ENCODE measurements at regions not wholly inside any gene's neighbourhood (a gene's known extent, or its start where the extent isn't known, plus 50 kb on each side); places are given as distances from the start of the nearest gene placed in this dataset.

DNA sequence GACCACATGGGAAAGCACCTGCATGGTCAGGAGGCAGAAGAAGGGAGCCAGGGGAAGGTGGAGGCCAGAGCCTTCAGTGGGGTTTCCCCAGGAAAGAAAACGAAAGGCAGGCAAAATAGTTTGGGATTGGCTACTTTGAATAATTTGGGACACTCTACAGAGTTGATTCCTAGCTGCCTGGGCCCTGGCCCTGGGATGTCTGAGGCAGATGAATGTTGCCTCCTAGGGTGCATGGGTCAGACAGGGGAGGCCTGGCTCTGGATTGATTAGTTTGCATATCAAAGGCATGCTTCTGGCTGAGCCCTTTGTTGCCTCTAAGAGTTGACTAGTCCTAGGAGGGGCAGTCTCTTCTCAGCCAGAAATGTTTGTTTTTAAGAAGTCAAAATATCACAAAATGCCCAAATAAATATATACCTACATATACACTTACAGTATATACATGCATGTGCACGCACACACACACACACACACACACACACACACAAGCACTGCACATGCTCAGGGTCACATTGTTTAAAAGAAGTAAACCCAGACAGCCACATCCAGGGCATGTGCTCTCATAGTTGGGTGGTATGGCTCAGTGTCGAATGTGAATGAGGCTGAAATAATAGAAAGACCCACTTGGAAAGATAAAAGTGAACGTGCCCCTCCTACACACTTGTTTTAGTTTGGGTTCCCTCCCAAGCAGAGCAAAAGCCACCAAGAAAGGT lies 184.2 kb downstream of the GPAM start:
- TF ChIP-seq POLR2AphosphoS5 (IDR thresholded peaks at IDR 0.05; ENCODE audit: low read depth) (no peak), EZH2phosphoT487 (IDR thresholded peaks at IDR 0.05; ENCODE audit: unreplicated experiment) (no peak), CREB1 (CRISPR knock-in tag; IDR thresholded peaks at IDR 0.05; ENCODE audit: low read depth) (no peak), EZH2 (IDR thresholded peaks at IDR 0.05; ENCODE audit: low read depth, unreplicated experiment) (no peak)
- TF ChIP-seq, protein P1, sequence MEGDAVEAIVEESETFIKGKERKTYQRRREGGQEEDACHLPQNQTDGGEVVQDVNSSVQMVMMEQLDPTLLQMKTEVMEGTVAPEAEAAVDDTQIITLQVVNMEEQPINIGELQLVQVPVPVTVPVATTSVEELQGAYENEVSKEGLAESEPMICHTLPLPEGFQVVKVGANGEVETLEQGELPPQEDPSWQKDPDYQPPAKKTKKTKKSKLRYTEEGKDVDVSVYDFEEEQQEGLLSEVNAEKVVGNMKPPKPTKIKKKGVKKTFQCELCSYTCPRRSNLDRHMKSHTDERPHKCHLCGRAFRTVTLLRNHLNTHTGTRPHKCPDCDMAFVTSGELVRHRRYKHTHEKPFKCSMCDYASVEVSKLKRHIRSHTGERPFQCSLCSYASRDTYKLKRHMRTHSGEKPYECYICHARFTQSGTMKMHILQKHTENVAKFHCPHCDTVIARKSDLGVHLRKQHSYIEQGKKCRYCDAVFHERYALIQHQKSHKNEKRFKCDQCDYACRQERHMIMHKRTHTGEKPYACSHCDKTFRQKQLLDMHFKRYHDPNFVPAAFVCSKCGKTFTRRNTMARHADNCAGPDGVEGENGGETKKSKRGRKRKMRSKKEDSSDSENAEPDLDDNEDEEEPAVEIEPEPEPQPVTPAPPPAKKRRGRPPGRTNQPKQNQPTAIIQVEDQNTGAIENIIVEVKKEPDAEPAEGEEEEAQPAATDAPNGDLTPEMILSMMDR (conservative IDR thresholded peaks at IDR 0.05; ENCODE audit: low read depth in 2 of 2) = no peak
- TF ChIP-seq, protein P2, sequence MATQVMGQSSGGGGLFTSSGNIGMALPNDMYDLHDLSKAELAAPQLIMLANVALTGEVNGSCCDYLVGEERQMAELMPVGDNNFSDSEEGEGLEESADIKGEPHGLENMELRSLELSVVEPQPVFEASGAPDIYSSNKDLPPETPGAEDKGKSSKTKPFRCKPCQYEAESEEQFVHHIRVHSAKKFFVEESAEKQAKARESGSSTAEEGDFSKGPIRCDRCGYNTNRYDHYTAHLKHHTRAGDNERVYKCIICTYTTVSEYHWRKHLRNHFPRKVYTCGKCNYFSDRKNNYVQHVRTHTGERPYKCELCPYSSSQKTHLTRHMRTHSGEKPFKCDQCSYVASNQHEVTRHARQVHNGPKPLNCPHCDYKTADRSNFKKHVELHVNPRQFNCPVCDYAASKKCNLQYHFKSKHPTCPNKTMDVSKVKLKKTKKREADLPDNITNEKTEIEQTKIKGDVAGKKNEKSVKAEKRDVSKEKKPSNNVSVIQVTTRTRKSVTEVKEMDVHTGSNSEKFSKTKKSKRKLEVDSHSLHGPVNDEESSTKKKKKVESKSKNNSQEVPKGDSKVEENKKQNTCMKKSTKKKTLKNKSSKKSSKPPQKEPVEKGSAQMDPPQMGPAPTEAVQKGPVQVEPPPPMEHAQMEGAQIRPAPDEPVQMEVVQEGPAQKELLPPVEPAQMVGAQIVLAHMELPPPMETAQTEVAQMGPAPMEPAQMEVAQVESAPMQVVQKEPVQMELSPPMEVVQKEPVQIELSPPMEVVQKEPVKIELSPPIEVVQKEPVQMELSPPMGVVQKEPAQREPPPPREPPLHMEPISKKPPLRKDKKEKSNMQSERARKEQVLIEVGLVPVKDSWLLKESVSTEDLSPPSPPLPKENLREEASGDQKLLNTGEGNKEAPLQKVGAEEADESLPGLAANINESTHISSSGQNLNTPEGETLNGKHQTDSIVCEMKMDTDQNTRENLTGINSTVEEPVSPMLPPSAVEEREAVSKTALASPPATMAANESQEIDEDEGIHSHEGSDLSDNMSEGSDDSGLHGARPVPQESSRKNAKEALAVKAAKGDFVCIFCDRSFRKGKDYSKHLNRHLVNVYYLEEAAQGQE (IDR thresholded peaks at IDR 0.05; ENCODE audit: unreplicated experiment) = no peak
- TF ChIP-seq, protein P3, sequence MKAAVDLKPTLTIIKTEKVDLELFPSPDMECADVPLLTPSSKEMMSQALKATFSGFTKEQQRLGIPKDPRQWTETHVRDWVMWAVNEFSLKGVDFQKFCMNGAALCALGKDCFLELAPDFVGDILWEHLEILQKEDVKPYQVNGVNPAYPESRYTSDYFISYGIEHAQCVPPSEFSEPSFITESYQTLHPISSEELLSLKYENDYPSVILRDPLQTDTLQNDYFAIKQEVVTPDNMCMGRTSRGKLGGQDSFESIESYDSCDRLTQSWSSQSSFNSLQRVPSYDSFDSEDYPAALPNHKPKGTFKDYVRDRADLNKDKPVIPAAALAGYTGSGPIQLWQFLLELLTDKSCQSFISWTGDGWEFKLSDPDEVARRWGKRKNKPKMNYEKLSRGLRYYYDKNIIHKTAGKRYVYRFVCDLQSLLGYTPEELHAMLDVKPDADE (IDR thresholded peaks at IDR 0.05) = no peak
